Gastrocnemius medialis (tissue), 4 donors: ENCODE measurements at regions not wholly inside any gene's neighbourhood (a gene's known extent, or its start where the extent isn't known, plus 50 kb on each side); places are given as distances from the start of the nearest gene placed in this dataset.

Experiments
- ATAC-seq, 2 donors: fragments of 150-250 bp; one replicate each; pipeline ENCODE4 v1.9.1; 2016
- DNase-seq, 2 donors: peaks; one replicate each; pipeline ENCODE4 v3.0.0-alpha.2; 2019
- H3K27ac ChIP-seq, 4 donors: fragments of 200-600 bp; sonication (generic); 1 replicate in 1 of 4; 2 replicates in 3 of 4; pipeline ENCODE4 v1.5.1; 2016 to 2018; ENCODE audit warnings: mild to moderate bottlenecking in 2 of 4, moderate library complexity in 1 of 4
- H3K27me3 ChIP-seq, 3 donors: fragments of 200-600 bp; sonication (generic) in 2 of 3; 1 replicate in 1 of 3; 2 replicates in 2 of 3; pipeline versions ENCODE4 v1.5.1 to v1.6.0; 2016 to 2019; ENCODE audit warnings: mild to moderate bottlenecking in 1 of 3, moderate library complexity in 1 of 3
- H3K36me3 ChIP-seq, 2 donors: fragments of 200-600 bp; sonication (generic) in 1 of 2; one replicate each; pipeline ENCODE4 v1.5.1; 2017 to 2018
- H3K4me1 ChIP-seq, 2 donors: fragments of 200-600 bp; sonication (generic) in 1 of 2; one replicate each; pipeline ENCODE4 v1.5.1; 2016 to 2017; ENCODE audit warnings: mild to moderate bottlenecking in 2 of 2
- H3K4me3 ChIP-seq, 4 donors: fragments of 200-600 bp; sonication (generic) in 3 of 4; 1 replicate in 1 of 4; 2 replicates in 3 of 4; pipeline ENCODE4 v1.5.1; 2016 to 2019; ENCODE audit warnings: mild to moderate bottlenecking in 2 of 4
- H3K9me3 ChIP-seq, 3 donors: fragments of 200-600 bp; sonication (generic) in 2 of 3; 1 replicate in 1 of 3; 2 replicates in 2 of 3; pipeline ENCODE4 v1.5.1; 2016 to 2019
- CTCF ChIP-seq, 5 experiments: fragments of 450-650 bp in 3 of 5; fragments of 200-600 bp in 2 of 5; sonication (generic) in 2 of 5; IDR thresholded peaks in 4 of 5; conservative IDR thresholded peaks in 1 of 5; 1 replicate in 4 of 5; 2 replicates in 1 of 5; pipeline ENCODE4 v1.5.1; 2016 to 2019; ENCODE audit warnings: antibody characterized with exemption in 5 of 5, mild to moderate bottlenecking in 3 of 5, moderate library complexity in 3 of 5
- POLR2A ChIP-seq, 2 donors: fragments of 450-650 bp; IDR thresholded peaks; one replicate each; pipeline ENCODE4 v1.6.1; 2017; ENCODE audit warnings: antibody characterized with exemption in 2 of 2, mild to moderate bottlenecking in 2 of 2, moderate library complexity in 2 of 2
- in situ Hi-C, 4 donors: fragments of 200-750 bp; cut with MboI; loops; one replicate each; pipeline versions ENCODE4 v1.15.0 to v1.8.0; 2017; ENCODE audit warnings: low sequenced_read_pairs in 4 of 4
- intact Hi-C: fragments of 100-400 bp; cut with DNase I; formaldehyde crosslinking; loops from one replicate; pipeline ENCODE4 v1.15.1; 2023; ENCODE audit warnings: low total_unique reads

GRCh38 chr17:27069842-27070508 is 223.9 kb upstream of the WSB1 start:
- intact Hi-C loops (no loop called here), in situ Hi-C loops (no loop called here)
- no peak for TF ChIP-seq POLR2A (IDR thresholded peaks at IDR 0.05)
- H3K4me1 ChIP-seq: no peaks in the 10 kb centered on the region
- no peaks in the 10 kb centered on the region for H3K36me3 ChIP-seq
- ATAC-seq (no peak), DNase-seq (no peak)
- no peak overlapping the region for H3K27ac ChIP-seq
- no peak overlapping the region for H3K4me3 ChIP-seq
- no peaks in the 10 kb centered on the region for H3K9me3 ChIP-seq
- H3K27me3 ChIP-seq: no peaks in the 10 kb centered on the region

GRCh38 chr17:27070836-27071235 is 223.1 kb upstream of the WSB1 start:
- no peak for ATAC-seq
- Histone ChIP-seq H3K36me3 (no peaks in the 10 kb centered on the region), H3K4me1 (no peaks in the 10 kb centered on the region), H3K9me3 (no peaks in the 10 kb centered on the region), H3K27ac (no peak overlapping the region), H3K27me3 (no peaks in the 10 kb centered on the region), H3K4me3 (no peak overlapping the region)
- intact Hi-C loops: no loop called here
- in situ Hi-C loops: no loop called here
- TF ChIP-seq POLR2A (IDR thresholded peaks at IDR 0.05) (no peak), CTCF (IDR thresholded peaks at IDR 0.05 in 4 of 5, conservative IDR thresholded peaks at IDR 0.05 in 1 of 5) (no peak)
- no peak for DNase-seq

GRCh38 chr17:27072885-27073284 is 221.0 kb upstream of the WSB1 start:
- DNase-seq: no peak
- Histone ChIP-seq H3K9me3 (no peaks in the 10 kb centered on the region), H3K4me3 (no peak overlapping the region), H3K4me1 (no peaks in the 10 kb centered on the region), H3K27me3 (no peaks in the 10 kb centered on the region), H3K27ac (no peak overlapping the region), H3K36me3 (no peaks in the 10 kb centered on the region)
- in situ Hi-C loops: no loop called here
- intact Hi-C loops: no loop called here
- no peak for TF ChIP-seq POLR2A (IDR thresholded peaks at IDR 0.05)
- TF ChIP-seq CTCF (IDR thresholded peaks at IDR 0.05 in 4 of 5, conservative IDR thresholded peaks at IDR 0.05 in 1 of 5): no peak
- no peak for ATAC-seq

GRCh38 chr17:27076814-27077213 is 217.1 kb upstream of the WSB1 start:
- TF ChIP-seq CTCF (IDR thresholded peaks at IDR 0.05 in 4 of 5, conservative IDR thresholded peaks at IDR 0.05 in 1 of 5): no peak
- TF ChIP-seq POLR2A (IDR thresholded peaks at IDR 0.05): no peak
- intact Hi-C loops (no loop called here), in situ Hi-C loops (no loop called here)
- DNase-seq (no peak), ATAC-seq (no peak)
- no peaks in the 10 kb centered on the region for H3K36me3 ChIP-seq
- no peak overlapping the region for H3K4me3 ChIP-seq
- no peaks in the 10 kb centered on the region for H3K4me1 ChIP-seq
- H3K27me3 ChIP-seq: no peaks in the 10 kb centered on the region
- H3K9me3 ChIP-seq: no peaks in the 10 kb centered on the region
- no peak overlapping the region for H3K27ac ChIP-seq

GRCh38 chr17:27078296-27078695 is 215.6 kb upstream of the WSB1 start:
- Histone ChIP-seq H3K4me3 (no peak overlapping the region), H3K36me3 (no peaks in the 10 kb centered on the region), H3K27me3 (no peaks in the 10 kb centered on the region), H3K9me3 (no peaks in the 10 kb centered on the region), H3K4me1 (no peaks in the 10 kb centered on the region), H3K27ac (no peak overlapping the region)
- TF ChIP-seq POLR2A (IDR thresholded peaks at IDR 0.05): no peak
- TF ChIP-seq CTCF (IDR thresholded peaks at IDR 0.05 in 4 of 5, conservative IDR thresholded peaks at IDR 0.05 in 1 of 5): no peak
- ATAC-seq (no peak), DNase-seq (no peak)
- in situ Hi-C loops: no loop called here
- intact Hi-C loops: no loop called here
